Choroid plexus epithelial cell (primary cell): ENCODE measurements at regions not wholly inside any gene's neighbourhood (a gene's known extent, or its start where the extent isn't known, plus 50 kb on each side); places are given as distances from the start of the nearest gene placed in this dataset.

ENCODE experiments used
- DNase-seq: peaks from one replicate; pipeline ENCODE4 v3.0.0-alpha.2; 2010; ENCODE audit warnings: low read depth
- H3K4me3 ChIP-seq: 2 replicates; pipeline ENCODE4 v1.5.1; 2011; ENCODE audit warnings: low read depth, mild to moderate bottlenecking, control low read depth, low read length, moderate library complexity
- TF ChIP-seq, protein P1 (sequence below): conservative IDR thresholded peaks from 2 replicates; pipeline ENCODE4 v1.5.1; 2011; ENCODE audit warnings: low read depth, mild to moderate bottlenecking, control low read depth, inconsistent platforms, low read length, moderate library complexity

DNA sequence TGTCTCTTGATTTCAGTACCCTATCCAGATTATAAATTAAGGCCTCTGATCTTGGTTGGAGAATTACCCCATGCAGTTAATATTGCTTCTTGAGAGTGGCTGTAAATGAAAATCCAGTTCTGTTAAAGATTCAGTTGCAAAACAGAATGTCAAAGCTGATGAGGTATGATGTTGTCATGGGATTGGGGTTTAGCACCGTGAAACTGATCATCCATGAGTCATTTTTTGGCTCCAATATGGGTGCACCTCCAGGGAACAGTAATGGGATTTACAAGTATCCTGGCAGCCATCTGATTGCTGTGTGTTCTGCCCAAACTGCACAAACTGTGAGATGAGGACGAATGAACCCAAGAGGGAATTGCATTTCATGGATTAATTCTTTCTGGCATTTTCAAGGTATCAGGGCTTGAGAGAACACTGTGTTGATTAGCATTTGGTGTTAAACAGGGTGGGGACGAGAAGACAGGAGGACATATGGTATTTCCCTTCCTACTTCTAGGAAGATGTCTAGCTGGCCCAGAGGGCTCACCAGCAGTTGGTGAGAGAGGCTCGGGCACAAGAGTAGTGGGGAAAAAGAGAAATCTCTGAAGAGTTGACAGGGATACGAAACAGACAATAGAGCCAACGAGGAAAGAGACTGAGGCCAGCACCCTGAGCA, 214.7 kb downstream of the GAS1 start:
- DNase-seq: peak; percentile 82
- TF ChIP-seq, protein P1, sequence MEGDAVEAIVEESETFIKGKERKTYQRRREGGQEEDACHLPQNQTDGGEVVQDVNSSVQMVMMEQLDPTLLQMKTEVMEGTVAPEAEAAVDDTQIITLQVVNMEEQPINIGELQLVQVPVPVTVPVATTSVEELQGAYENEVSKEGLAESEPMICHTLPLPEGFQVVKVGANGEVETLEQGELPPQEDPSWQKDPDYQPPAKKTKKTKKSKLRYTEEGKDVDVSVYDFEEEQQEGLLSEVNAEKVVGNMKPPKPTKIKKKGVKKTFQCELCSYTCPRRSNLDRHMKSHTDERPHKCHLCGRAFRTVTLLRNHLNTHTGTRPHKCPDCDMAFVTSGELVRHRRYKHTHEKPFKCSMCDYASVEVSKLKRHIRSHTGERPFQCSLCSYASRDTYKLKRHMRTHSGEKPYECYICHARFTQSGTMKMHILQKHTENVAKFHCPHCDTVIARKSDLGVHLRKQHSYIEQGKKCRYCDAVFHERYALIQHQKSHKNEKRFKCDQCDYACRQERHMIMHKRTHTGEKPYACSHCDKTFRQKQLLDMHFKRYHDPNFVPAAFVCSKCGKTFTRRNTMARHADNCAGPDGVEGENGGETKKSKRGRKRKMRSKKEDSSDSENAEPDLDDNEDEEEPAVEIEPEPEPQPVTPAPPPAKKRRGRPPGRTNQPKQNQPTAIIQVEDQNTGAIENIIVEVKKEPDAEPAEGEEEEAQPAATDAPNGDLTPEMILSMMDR: no peak

DNA sequence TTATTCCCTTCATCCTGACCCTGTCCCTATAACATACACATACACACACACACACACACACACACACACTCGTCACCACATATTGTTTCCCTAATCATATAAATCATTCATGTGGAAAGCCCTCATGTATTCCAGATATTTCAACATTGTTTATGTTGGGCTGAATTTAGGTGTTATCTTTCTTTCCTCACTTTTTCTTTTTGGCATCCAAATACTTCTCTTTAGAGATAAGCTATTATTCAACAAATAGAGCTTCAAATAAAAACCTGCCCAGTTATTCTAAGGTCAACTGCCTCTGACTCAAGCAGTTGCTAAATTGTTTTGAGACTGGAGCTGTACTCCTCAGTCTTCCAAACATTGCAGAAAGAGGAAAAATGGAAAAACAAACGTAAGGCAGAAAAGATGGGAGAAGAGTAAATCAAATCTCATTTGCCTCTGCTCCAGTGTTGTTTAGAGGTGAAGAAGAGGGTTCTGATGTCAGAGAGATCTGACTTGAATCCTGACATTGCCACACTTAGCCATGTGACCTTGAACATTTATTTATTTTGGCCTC, 215.7 kb downstream of the GAS1 start:
- no peak overlapping the region for H3K4me3 ChIP-seq
- TF ChIP-seq, protein P1: no peak
- peak; percentile 62 for DNase-seq

More for the DNA sequence above, 214.7 kb downstream of the GAS1 start:
- H3K4me3 ChIP-seq: no peak overlapping the region

DNA sequence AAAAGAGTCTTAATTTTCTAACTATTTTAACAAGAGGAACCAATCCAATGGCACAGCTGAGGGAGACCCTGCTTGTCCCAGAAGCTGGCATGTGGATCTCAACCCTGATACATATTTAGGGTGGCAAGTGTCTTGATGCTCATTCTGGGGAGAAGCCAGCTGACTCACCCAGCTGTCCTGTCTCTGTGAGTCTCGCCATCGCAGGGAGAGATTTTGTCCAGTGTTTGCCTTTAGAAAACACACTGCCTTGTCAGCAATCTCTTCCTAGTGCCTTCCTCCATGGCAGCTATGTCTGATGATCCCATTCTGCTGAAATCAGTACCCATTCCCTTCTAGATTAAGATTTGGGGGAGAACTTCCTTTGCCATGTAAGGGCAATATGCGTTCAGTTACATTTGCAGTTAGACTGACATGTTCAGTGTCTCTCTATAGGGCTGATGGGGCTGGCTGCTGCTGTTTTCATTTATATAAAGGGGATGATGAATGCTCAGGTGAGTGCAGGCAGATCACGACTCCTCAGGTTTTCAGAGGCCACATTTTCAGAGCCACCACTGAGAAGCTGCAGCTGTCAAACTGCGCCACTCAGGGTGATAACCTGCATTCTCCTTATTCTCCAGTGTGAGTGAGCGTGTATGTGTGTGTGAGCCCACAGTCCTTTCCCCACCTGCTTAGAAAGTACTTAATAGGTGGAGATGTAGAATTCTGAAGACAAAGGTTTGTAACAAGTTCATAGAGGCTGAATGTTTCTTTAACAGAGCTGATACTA, 217.0 kb downstream of the GAS1 start:
- H3K4me3 ChIP-seq: no peak overlapping the region
- DNase-seq: no peak
- TF ChIP-seq, protein P1: no peak

DNA sequence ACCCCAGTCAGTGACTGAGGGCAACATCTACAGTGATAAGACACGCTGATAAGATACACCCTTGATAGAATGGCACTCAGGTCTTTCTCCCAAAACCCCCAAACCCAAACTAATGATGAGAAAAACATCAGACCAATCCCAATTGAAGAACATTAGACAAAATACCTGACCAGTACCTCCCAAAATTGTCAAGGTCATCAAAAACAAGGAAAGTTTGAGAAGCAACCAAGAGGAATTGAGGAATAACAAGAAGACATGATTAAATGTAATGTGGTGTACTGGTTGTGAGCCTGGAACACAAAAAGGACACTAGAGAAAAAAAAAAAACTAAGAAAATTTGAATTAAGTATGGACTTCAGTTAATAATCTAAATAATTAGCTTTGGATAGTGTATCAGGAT, 222.8 kb downstream of the GAS1 start:
- no peak for DNase-seq
- no peak overlapping the region for H3K4me3 ChIP-seq
- TF ChIP-seq, protein P1: no peak

DNA sequence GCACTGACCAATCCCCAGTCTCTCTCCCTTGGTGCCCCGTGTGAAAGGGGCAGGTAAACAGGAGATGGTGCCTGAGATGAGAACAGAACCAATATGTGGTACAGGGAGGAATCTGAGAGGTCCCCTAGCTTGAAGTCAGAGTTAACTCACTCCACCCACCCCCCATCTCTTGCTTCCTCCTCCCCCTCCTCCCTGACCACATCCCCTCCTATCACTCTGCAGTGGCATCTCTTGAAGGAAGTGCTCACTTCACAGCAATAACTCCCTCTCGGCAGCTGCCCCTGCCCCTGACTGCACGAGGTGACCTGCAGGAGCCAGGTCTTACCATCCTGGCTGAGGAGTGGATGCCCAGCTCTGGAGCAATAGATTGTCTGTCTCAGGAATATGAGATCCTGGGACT, 224.0 kb downstream of the GAS1 start:
- DNase-seq: no peak
- TF ChIP-seq, protein P1: no peak
- no peak overlapping the region for H3K4me3 ChIP-seq

DNA sequence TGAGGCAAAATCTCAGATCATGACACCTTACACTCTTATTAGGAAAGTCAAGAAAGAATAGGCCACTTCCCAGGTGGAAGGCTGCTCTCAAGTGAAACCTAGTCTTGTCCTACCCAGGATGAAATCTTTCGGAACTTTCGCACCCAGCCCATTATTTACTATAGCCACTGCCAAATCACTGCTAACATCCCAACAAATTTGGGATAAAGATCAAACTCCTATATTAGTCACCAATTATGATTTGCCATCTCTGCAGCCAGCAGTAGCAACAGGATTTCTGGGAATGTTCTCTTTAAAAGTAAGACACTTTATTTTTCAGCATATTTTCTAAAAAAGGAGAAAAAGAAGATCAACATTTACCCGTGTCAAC, 224.6 kb downstream of the GAS1 start:
- H3K4me3 ChIP-seq: no peak overlapping the region
- no peak for DNase-seq
- TF ChIP-seq, protein P1: no peak
